K562 (cell line): ENCODE measurements at regions not wholly inside any gene's neighbourhood (a gene's known extent, or its start where the extent isn't known, plus 50 kb on each side); places are given as distances from the start of the nearest gene placed in this dataset.

ENCODE experiments used
- ATAC-seq: fragments of 200-7000 bp; cut with Tn5 transposase; 3 replicates; pipeline ENCODE4 v1.9.1; 2020; ENCODE audit warnings: moderate library complexity
- BruUV-seq: library from RNA; stranded (reverse); fragments of 400-500 nt; replicated peaks from 2 replicates; lab custom pipeline; 2021; lab: Mats Ljungman, UMichigan
- CTCF ChIA-PET: fragments of 300-600 bp; formaldehyde crosslinking; extraction: SDS; loops from one replicate; lab custom pipeline; 2021; ENCODE audit warnings: low intra/inter-chr PET ratio; lab: Yijun Ruan, JAX
- POLR2A ChIA-PET: fragments of 300-600, 350-650 bp; sonication (Branson Sonifier 250); formaldehyde crosslinking; extraction: SDS; loops from one replicate; lab custom pipeline; 2021; ENCODE audit warnings: antibody characterized with exemption, inconsistent platforms; lab: Yijun Ruan, JAX
- DNase-seq, 4 experiments: peaks; one replicate each; pipeline versions ENCODE4 v3.0.0 to v3.0.0-alpha.2; 2011 to 2018; ENCODE audit warnings: low spot score in 3 of 4, mixed read lengths in 3 of 4; ENCODE audit errors: extremely low read depth in 1 of 4
- FAIRE-seq: peaks from 2 replicates; lab custom pipeline; 2011; peaks lifted over from hg19 to GRCh38; lab: Jason Lieb, UNC
- H2AFZ ChIP-seq: 2 replicates; pipeline ENCODE4 v1.6.0; 2011; ENCODE audit warnings: low read depth, low read length, control low read depth, inconsistent platforms
- H3K27ac ChIP-seq: fragments of 200-600 bp; 3 replicates; pipeline ENCODE4 v1.8.0; 2011; ENCODE audit warnings: low read depth, mild to moderate bottlenecking, control low read depth, inconsistent platforms, low read length, moderate library complexity, mixed read lengths; ENCODE audit errors: extremely low read depth
- H3K27me3 ChIP-seq, 2 experiments: fragments of 300-600 bp in 1 of 2; 2 replicates in 1 of 2; 3 replicates in 1 of 2; pipeline versions ENCODE4 v1.6.0 to v1.8.0; 2011; ENCODE audit warnings: inconsistent platforms in 2 of 2, low read length in 2 of 2, mild to moderate bottlenecking in 1 of 2, mixed read lengths in 1 of 2, moderate library complexity in 1 of 2; ENCODE audit not compliant: control insufficient read depth in 2 of 2, insufficient read depth in 2 of 2
- H3K36me3 ChIP-seq: fragments of 300-600 bp; 3 replicates; pipeline ENCODE4 v1.8.0; 2011; ENCODE audit warnings: mild to moderate bottlenecking, low read length, inconsistent platforms; ENCODE audit not compliant: control insufficient read depth, insufficient read depth
- H3K4me1 ChIP-seq, 2 experiments: fragments of 200-600 bp in 1 of 2; replicated peaks in 1 of 2; 2 replicates in 1 of 2; 3 replicates in 1 of 2; pipeline versions ENCODE4 v1.5.1 to v1.8.0; 2011; ENCODE audit warnings: inconsistent platforms in 2 of 2, low read length in 2 of 2, mild to moderate bottlenecking in 1 of 2, mixed read lengths in 1 of 2, moderate library complexity in 1 of 2; ENCODE audit not compliant: control insufficient read depth in 2 of 2, insufficient read depth in 2 of 2
- H3K4me2 ChIP-seq: 2 replicates; pipeline ENCODE4 v1.6.1; 2011; ENCODE audit warnings: low read length, control low read depth, inconsistent platforms, mixed read lengths; ENCODE audit not compliant: insufficient read depth
- H3K4me3 ChIP-seq: fragments of 200-600 bp; sonication (generic), shearing (Covaris generic); 2 replicates; pipeline ENCODE4 v1.5.1; 2016; ENCODE audit warnings: control low read depth, inconsistent platforms
- H3K79me2 ChIP-seq: fragments of 200-600 bp; 3 replicates; pipeline ENCODE4 v1.8.0; 2011; ENCODE audit warnings: low read length, inconsistent platforms; ENCODE audit not compliant: control insufficient read depth, insufficient read depth
- H3K9ac ChIP-seq, 2 experiments: 2 replicates each; pipeline versions ENCODE4 v1.6.0 to v1.6.1; 2011; ENCODE audit warnings: low read depth in 2 of 2, low read length in 2 of 2, control low read depth in 1 of 2, inconsistent platforms in 1 of 2, mild to moderate bottlenecking in 1 of 2, mixed read lengths in 1 of 2; ENCODE audit not compliant: insufficient read depth in 1 of 2
- H3K9me1 ChIP-seq: one replicate; pipeline ENCODE4 v1.6.0; 2011; ENCODE audit warnings: inconsistent platforms, mild to moderate bottlenecking, low read length, moderate library complexity; ENCODE audit not compliant: control insufficient read depth, insufficient read depth
- H3K9me3 ChIP-seq: replicated peaks from 2 replicates; pipeline ENCODE4 v1.5.1; 2011; ENCODE audit warnings: low read depth, low read length, inconsistent platforms; ENCODE audit not compliant: control insufficient read depth, insufficient read depth
- H4K20me1 ChIP-seq: replicated peaks from 2 replicates; pipeline ENCODE4 v1.6.1; 2011; ENCODE audit warnings: low read length, inconsistent platforms, mixed read lengths; ENCODE audit not compliant: control insufficient read depth, insufficient read depth
- BHLHE40 ChIP-seq: IDR thresholded peaks from 2 replicates; pipeline ENCODE4 v1.6.1; 2011; ENCODE audit warnings: low read length, improper control_type of control experiment
- KHSRP ChIP-seq: fragments of 450-650 bp; IDR thresholded peaks from 2 replicates; pipeline ENCODE4 v1.6.1; 2017
- MBD2 ChIP-seq: sonication (generic); IDR thresholded peaks from 2 replicates; pipeline ENCODE4 v1.6.1; 2016; ENCODE audit warnings: low read depth, borderline replicate concordance
- XRCC5 ChIP-seq: fragments of 200-400 bp; formaldehyde crosslinking; IDR thresholded peaks from 2 replicates; pipeline ENCODE4 v1.6.1; 2017; ENCODE audit warnings: low read depth, mild to moderate bottlenecking, low read length
- ZNF717 ChIP-seq: fragments of 250-450 bp; sonication (Bioruptor Pico); IDR thresholded peaks from 2 replicates; pipeline ENCODE4 v1.5.0; 2021
- WGBS: fragments of 100-300 bp; shearing (Covaris generic); methylation state at CpG from one replicate; pipeline ENCODE4 v1.1.6; 2016; ENCODE audit warnings: low coverage, mixed read lengths; ENCODE audit not compliant: insufficient coverage; ENCODE audit errors: missing lambda C conversion rate; 5-methylcytosine and 5-hydroxymethylcytosine counted together
- in situ Hi-C: fragments of 300-500 bp; cut with MboI; formaldehyde crosslinking; loops from 4 replicates; pipeline ENCODE4 v1.15.0; 2018; ENCODE audit warnings: inconsistent platforms, mixed read lengths
- intact Hi-C: fragments of 100-400 bp; cut with micrococcal nuclease; formaldehyde crosslinking; loops from 2 replicates; pipeline ENCODE4 v1.14.2; 2022
- TF ChIP-seq, protein P1 (sequence below), 2 experiments: fragments of 450-650 bp in 1 of 2; IDR thresholded peaks; 2 replicates each; pipeline ENCODE4 v1.6.1; 2011 to 2017; ENCODE audit warnings: low read depth in 2 of 2, antibody characterized with exemption in 1 of 2, borderline replicate concordance in 1 of 2, low read length in 1 of 2, mild to moderate bottlenecking in 1 of 2, mixed read lengths in 1 of 2; ENCODE audit not compliant: control insufficient read depth in 1 of 2

DNA sequence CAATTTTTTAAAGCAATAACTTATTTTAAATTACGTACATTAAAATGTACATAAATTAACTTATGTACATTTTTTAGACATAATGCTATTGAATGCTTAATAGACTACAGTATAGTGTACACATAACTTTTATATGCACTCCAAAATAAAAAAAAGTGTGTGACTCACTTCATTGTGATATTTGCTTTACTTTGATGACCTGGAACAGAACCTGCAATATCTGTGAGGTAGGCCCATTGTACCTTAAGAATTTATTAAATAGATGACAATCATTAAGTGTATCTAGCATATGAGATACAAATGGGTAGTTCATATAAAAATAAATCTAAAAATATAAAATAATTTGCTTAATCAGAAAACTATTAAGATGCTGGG is 276.7 kb downstream of the NFKBIZ start:
- no peaks in the 10 kb centered on the region for H3K9me1 ChIP-seq
- H3K36me3 ChIP-seq = no peaks in the 10 kb centered on the region
- H3K27ac ChIP-seq = no peak overlapping the region
- H3K9ac ChIP-seq = no peak overlapping the region
- H3K4me2 ChIP-seq = no peak overlapping the region
- FAIRE-seq = no peak
- intact Hi-C loops = no loop called here
- no peaks in the 10 kb centered on the region for H3K27me3 ChIP-seq
- DNase-seq = no peak
- POLR2A ChIA-PET = no interaction called here
- no peak overlapping the region for H2AFZ ChIP-seq
- WGBS = 0% methylated on average over 1 of the region's 1 CpG
- no peaks in the 10 kb centered on the region for H3K79me2 ChIP-seq
- no peak overlapping the region for H3K4me3 ChIP-seq
- no peak for ATAC-seq
- no TSS peak for BruUV-seq
- no peaks in the 10 kb centered on the region for H3K9me3 ChIP-seq
- TF ChIP-seq KHSRP = no peak
- no peak for TF ChIP-seq MBD2
- TF ChIP-seq, protein P1, sequence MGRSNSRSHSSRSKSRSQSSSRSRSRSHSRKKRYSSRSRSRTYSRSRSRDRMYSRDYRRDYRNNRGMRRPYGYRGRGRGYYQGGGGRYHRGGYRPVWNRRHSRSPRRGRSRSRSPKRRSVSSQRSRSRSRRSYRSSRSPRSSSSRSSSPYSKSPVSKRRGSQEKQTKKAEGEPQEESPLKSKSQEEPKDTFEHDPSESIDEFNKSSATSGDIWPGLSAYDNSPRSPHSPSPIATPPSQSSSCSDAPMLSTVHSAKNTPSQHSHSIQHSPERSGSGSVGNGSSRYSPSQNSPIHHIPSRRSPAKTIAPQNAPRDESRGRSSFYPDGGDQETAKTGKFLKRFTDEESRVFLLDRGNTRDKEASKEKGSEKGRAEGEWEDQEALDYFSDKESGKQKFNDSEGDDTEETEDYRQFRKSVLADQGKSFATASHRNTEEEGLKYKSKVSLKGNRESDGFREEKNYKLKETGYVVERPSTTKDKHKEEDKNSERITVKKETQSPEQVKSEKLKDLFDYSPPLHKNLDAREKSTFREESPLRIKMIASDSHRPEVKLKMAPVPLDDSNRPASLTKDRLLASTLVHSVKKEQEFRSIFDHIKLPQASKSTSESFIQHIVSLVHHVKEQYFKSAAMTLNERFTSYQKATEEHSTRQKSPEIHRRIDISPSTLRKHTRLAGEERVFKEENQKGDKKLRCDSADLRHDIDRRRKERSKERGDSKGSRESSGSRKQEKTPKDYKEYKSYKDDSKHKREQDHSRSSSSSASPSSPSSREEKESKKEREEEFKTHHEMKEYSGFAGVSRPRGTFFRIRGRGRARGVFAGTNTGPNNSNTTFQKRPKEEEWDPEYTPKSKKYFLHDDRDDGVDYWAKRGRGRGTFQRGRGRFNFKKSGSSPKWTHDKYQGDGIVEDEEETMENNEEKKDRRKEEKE (IDR thresholded peaks at IDR 0.05; ENCODE audit: borderline replicate concordance in 1 of 2, control insufficient read depth in 1 of 2, low read depth in 2 of 2, low read length in 1 of 2) = no peak
- TF ChIP-seq BHLHE40 = no peak
- TF ChIP-seq ZNF717 (CRISPR knock-in tag) = no peak
- no peak for TF ChIP-seq XRCC5
- TF ChIP-seq, all 486 proteins: peak for 0
- H3K4me1 ChIP-seq = no peaks in the 10 kb centered on the region
- in situ Hi-C loops = no loop called here
- no peaks in the 10 kb centered on the region for H4K20me1 ChIP-seq
- CTCF ChIA-PET = no interaction called here
